HG02759 (cell line): ENCODE measurements at regions not wholly inside any gene's neighbourhood (a gene's known extent, or its start where the extent isn't known, plus 50 kb on each side); places are given as distances from the start of the nearest gene placed in this dataset.

Experiments
- ATAC-seq: cut with Tn5 transposase; IDR thresholded peaks from one replicate; pipeline ENCODE4 v1.9.1; 2021; ENCODE audit warnings: mild to moderate bottlenecking, moderate library complexity; ENCODE audit not compliant: unreplicated experiment

DNA sequence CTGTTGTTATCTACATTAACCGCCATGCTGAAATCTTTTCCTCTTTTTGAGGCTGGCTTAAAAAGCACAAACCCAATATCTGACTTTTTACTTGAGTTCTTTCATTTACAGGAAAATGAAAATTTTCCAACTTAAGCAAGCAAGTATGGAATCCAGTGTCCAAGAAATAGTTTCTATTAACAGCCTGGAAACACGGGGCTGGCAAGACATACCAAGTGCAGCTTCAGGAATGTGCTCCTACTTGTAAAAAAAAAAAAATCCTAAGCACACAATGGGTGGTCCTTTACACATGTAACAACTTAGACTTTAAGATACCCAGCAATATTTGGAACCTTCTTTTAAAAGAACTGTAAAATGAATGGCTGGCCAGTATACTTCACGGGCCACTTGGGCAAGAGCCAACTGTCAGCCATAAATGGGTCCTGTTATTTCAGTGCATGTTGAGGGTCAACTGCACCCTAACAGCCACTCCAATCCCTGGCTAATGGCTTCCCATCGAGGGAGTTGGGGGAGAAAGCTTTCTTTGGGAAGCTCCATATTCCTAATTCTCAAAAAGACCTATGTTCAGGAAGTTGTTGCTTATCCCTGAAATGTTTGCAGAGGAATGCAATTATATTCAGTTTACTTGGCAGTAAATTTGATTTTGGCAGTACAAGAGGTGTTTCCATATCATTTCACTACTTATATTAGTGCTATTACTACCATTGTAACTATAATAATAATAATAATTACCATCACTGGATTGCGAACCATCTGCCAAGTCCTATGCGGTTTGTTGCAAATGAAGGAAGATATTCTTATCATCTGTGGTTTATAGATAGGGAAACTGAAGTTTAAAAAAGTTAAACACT, 236.4 kb upstream of the TMEM72 start:
- no peak for ATAC-seq

GRCh38 chr10:44675387-44675874, 235.7 kb upstream of the TMEM72 start:
- no peak for ATAC-seq

DNA sequence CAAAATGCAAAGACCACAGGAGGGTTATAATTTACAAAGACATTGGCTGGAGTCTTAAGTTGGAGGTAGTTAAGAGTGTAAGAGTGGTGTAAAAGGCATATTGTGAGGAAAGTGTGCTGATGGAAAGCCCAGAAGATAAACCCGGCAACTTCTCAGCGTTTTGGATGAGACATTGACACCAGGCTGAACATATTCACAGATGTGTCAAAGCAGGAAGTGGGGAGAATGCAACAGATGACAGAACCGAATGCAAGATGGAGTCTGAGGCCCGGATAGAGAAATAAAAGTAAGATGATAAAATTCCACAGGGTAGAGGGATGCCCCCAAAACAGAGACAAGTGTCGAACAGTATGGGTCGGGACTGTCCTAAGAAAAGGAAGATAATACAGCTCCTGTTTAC, 230.4 kb upstream of the TMEM72 start:
- ATAC-seq, result no peak

- ATAC-seq, result no peak
Measured at GRCh38 chr10:44682507-44682906, 228.6 kb upstream of the TMEM72 start.

DNA sequence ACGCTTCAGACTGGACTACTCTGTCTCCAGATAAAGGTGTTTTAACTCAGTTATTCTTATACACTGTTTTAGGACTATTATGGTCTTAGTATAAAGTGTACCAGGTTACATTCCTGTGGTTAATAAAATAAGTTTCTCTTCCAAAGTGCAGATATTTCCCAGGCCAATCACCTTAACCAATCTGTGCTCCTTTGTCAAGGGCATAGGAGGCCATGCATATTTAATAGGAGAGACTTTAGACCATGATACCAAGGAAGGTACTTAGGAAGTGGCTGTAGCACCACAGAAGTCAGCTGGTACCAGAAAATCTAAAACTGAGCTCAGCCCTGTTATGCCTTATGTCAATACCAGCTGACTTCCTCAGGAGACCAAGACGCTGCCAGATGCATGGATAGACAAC, 226.5 kb upstream of the TMEM72 start:
- no peak for ATAC-seq

DNA sequence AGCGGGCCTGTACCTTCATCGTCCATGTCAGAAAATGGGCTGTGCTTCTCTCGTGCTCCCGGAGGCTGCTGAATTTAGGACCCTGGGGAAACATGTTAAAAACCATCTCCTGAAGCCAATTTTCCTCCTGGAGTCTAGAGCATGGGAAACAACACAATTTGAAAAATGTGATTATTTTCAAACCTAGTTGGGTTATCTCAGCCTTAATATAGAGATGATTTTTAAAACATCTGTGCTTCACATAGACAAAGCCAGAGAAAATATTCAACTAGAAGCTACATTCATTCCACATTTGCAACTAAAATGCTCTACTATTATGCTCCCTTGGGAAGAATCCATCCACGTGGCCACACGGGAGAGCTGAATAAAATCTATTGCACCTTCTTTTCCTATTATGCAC, 225.9 kb upstream of the TMEM72 start:
- no peak for ATAC-seq

GRCh38 chr10:44685747-44686146, 225.4 kb upstream of the TMEM72 start:
- no peak for ATAC-seq

- ATAC-seq, result no peak
Measured at GRCh38 chr10:44689368-44689767, 221.8 kb upstream of the TMEM72 start.

DNA sequence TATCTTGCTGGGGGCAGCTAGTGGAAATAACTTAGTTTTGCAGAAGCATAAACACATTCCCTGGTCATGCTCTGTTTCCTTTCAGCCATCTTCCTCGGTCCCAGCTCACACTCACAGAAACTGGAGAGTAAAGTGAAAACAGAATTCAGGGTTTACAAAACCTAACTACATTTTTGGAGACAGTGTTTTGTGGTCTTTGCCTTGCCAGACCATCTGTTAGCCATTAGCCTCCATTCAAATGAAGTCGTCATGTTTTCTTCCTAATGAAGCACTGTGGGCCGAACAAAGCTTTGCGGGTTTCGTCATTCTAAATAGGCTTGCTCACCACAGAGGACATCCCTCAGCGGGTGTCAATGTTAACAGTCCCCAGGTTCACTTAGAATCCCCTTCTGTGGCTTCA, 214.6 kb upstream of the TMEM72 start:
- no peak for ATAC-seq

DNA sequence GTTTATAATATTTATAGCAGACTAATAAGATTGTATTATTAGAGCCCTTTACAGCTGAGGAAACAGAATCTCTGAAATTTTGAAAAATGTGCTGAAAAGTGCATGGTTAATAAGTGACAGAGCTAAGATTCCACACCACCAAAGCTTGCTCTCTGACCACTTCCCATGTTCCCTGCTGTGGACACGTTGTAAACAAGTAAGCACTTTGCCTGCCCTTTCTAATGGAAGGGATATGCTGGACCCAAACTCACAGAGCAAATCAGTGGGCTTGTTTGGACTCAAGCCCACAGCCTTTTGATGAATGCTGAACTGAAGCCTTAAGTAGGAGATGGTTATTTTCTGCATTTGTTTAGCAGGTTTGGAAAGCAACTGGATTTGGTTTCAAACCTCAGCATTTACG, 214.0 kb upstream of the TMEM72 start:
- ATAC-seq, result no peak

GRCh38 chr10:44702531-44702930, 208.6 kb upstream of the TMEM72 start:
- ATAC-seq, result no peak

DNA sequence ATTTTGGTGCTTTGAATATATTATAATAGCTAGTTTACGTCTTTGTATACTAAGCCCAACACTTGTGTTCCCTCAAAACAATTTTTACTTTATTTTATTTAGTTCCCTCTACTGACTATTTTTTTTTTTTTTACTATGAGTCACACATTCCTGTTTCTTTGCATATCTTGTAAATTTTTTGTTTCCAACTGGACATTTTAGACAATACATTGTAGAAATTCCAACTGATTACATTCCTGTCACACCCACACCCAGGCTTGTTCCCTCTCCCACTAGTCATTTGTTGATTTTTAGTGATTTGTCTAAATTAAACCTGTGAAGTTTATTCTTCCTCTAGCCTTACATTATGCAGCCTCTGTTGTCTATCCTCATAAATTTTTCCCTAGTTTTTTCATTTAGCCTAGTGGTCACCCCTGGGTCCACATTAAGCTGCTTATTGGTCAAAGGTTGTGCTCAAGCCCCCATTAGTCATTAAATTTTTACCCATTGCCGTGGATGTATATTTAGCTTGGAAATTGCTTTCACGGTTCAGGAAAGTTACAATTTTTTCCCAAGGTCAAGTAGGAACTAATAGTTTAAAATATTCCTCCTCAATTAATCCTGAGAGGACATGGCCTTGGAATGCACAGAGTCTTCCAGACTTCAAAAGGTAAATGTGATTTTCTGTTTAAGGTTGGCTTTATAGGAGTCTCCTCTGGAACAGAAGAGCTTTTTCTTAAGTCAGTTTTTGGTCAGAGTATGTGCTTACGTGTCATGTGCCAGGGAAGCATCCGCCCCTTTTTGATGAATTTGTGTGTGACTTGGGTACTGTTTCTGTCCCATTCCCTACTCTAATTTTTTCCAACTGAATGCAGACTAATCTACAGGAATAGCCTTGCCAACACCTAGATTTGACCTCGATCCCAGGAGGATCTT, 207.6 kb upstream of the TMEM72 start:
- no peak for ATAC-seq

- ATAC-seq, result no peak
Measured at GRCh38 chr10:44704616-44705015, 206.5 kb upstream of the TMEM72 start.

- ATAC-seq, result no peak
Measured at GRCh38 chr10:44706745-44707144, 204.4 kb upstream of the TMEM72 start.

DNA sequence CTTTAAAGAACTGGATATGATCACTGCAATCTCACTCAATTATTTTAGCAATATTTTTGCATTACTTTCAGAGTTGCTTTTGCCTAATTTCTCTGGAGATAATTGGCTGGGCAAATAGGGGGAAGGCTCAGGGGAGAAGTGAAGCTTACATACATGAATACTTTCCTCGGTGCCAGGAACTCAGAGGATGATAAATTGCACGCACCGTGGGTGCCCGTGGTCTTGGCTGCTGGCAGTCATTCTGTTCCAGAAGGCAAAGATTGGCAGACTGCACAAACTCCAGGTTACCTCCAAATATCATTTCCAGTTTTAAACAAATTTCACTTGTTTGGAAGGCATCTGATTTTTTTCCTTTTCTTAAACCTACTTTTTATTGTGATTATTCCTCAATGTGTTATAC, 197.8 kb upstream of the TMEM72 start:
- ATAC-seq, result no peak

DNA sequence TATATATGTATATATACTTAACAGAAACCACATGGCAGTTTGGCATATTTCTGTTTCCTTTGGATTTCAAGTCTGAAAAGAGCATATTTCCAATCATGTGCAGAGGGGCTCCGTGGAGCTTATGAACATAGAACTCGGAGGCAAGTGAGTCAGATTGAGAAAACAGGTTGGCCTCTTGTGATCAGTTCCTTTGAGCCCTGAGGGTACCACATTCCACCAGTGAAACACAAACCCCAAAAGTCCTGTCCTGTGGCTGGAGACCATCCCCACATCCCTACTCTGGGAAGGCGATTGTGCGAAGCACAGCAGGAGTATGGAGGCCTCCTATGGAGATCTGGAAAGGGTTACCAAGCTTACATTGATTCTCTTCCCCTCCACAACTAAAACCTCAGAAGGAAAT, 196.7 kb upstream of the TMEM72 start:
- ATAC-seq, result no peak

DNA sequence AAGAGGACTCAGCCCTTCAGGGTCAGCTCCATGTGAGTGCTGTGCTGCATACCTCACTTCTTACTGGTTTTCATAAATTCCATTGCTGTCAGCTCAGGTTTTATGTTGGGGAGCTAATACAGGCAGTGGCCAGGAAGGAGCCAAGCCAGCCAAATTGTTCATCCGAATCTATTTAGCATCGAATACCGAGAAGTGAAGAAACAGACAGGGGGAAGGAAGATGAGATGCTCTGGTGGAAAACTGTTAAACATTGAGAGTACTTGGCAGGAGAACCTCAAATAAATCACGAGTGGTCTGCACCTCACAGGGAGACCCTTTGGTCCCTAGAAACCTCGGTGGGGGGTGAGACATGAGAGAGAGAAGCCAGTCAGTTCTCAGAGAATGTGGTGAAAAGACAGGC, 196.0 kb upstream of the TMEM72 start:
- no peak for ATAC-seq

DNA sequence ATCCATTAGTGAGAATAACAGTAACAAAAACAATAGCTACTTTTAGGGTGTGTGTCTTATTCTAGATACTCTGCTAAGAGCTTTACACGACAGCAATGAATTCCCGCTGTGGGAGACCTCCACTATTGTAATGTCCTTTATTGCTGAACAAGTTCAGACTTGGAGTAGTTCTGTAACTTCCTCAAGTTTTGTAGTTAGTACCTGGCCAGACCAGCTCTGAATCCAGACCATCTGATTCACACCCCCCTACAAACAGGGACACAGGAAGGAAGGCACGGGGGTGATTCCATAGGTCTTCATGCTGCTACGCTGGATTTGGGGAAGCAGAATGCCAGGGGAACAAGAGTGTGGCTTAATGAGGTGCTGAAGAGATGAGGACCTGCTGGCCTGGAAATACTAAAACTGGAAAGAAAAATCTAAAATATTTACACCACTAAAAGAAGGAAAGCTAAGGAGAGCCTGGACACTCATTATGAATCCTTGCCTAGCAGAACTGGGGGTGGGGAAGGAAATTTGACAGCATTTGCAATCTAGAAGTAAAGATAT, 194.6 kb upstream of the TMEM72 start:
- ATAC-seq, result no peak

GRCh38 chr10:44723082-44723481, 188.1 kb upstream of the TMEM72 start:
- ATAC-seq, result peak; percentile 41

DNA sequence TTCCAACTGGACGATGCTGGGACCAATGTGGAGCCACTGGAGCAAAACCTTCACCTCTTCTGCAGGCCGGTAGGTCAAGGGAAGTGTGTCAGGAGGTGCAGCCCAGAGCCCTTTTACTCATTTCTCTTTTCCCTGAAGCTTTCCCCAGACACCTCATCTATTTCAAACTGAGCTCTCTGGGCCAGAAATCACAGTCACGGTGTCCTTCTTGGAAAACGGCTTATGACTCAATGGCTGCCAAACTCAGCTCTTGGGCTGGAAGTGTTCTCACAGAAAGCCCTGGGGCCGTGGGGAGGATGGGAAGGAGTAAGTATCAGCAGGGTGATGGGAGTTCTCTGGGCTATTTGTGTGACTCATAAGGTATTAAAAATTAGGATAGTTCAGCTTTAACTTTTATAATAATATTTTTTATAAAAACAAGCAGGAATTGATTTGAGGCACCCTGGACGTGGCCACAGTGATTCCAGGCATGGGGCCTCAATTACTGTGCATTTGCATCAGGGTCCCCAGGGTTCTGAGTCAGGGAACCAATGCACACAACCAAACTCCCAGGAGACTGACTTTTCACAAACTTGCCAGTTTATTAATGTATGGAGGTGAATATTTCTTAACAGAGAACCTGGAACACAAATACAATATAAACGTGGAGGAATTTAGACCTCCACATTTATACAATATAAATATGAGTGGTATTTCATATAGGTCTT, 187.4 kb upstream of the TMEM72 start:
- no peak for ATAC-seq
